Thymus (tissue), 11 donors: ENCODE measurements at regions not wholly inside any gene's neighbourhood (a gene's known extent, or its start where the extent isn't known, plus 50 kb on each side); places are given as distances from the start of the nearest gene placed in this dataset.

Source experiments
- DNase-seq, 9 donors: peaks; one replicate each; pipeline ENCODE4 v3.0.0-alpha.2; 2013; ENCODE audit warnings: low spot score in 9 of 9, low read depth in 6 of 9, missing footprints in 1 of 9
- H3K27ac ChIP-seq, 2 donors: one replicate each; pipeline ENCODE4 v1.5.1; 2013; ENCODE audit warnings: control low read depth in 1 of 2, low read depth in 1 of 2, low read length in 1 of 2, mild to moderate bottlenecking in 1 of 2, moderate library complexity in 1 of 2
- H3K27me3 ChIP-seq, 2 donors: one replicate each; pipeline ENCODE4 v1.5.1; 2013; ENCODE audit warnings: low read length in 1 of 2; ENCODE audit not compliant: control insufficient read depth in 2 of 2, insufficient read depth in 1 of 2
- H3K36me3 ChIP-seq, 2 donors: one replicate each; pipeline ENCODE4 v1.5.1; 2013; ENCODE audit warnings: low read length in 1 of 2, mild to moderate bottlenecking in 1 of 2, moderate library complexity in 1 of 2; ENCODE audit not compliant: control insufficient read depth in 2 of 2, insufficient read depth in 2 of 2
- H3K4me1 ChIP-seq, 2 donors: one replicate each; pipeline ENCODE4 v1.5.1; 2013; ENCODE audit warnings: low read length in 2 of 2; ENCODE audit not compliant: control insufficient read depth in 2 of 2, insufficient read depth in 2 of 2
- H3K4me3 ChIP-seq, 2 donors: one replicate each; pipeline ENCODE4 v1.5.1; 2013; ENCODE audit warnings: low read length in 2 of 2, control low read depth in 1 of 2, mild to moderate bottlenecking in 1 of 2
- H3K9me3 ChIP-seq, 2 donors: one replicate each; pipeline ENCODE4 v1.5.1; 2013; ENCODE audit warnings: low read length in 1 of 2, mild to moderate bottlenecking in 1 of 2; ENCODE audit not compliant: control insufficient read depth in 2 of 2, insufficient read depth in 1 of 2
- WGBS: extraction: QIAGEN DNeasy Blood & Tissue Kit; methylation state at CpG from one replicate; pipeline ENCODE4 v1.1.7; 2013; 5-methylcytosine and 5-hydroxymethylcytosine counted together
- donor health status: healthy.

- 84% methylated on average over 7 of the region's 7 CpGs for WGBS
- H3K36me3 ChIP-seq = no peaks in the 10 kb centered on the region
- H3K4me1 ChIP-seq = no peaks in the 10 kb centered on the region
- no peak overlapping the region for H3K27ac ChIP-seq
- no peak overlapping the region for H3K4me3 ChIP-seq
- DNase-seq = no peak
- H3K27me3 ChIP-seq = no peaks in the 10 kb centered on the region
- no peaks in the 10 kb centered on the region for H3K9me3 ChIP-seq
These were observed 198.6 kb downstream of the FOXA2 start for GRCh38 chr20:22385602-22386305.

GRCh38 chr20:22384978-22385377, 199.4 kb downstream of the FOXA2 start:
- WGBS = 97% methylated on average over 3 of the region's 3 CpGs
- no peaks in the 10 kb centered on the region for H3K36me3 ChIP-seq
- no peaks in the 10 kb centered on the region for H3K4me1 ChIP-seq
- no peaks in the 10 kb centered on the region for H3K27me3 ChIP-seq
- no peak overlapping the region for H3K4me3 ChIP-seq
- no peak overlapping the region for H3K27ac ChIP-seq
- no peak for DNase-seq
- H3K9me3 ChIP-seq = no peaks in the 10 kb centered on the region

GRCh38 chr20:22383156-22383555, 201.2 kb downstream of the FOXA2 start:
- Histone ChIP-seq H3K9me3 (no peaks in the 10 kb centered on the region), H3K27me3 (no peaks in the 10 kb centered on the region), H3K36me3 (no peaks in the 10 kb centered on the region), H3K27ac (no peak overlapping the region), H3K4me3 (no peak overlapping the region), H3K4me1 (no peaks in the 10 kb centered on the region)
- DNase-seq = no peak
- WGBS = 87% methylated on average over 4 of the region's 4 CpGs

GRCh38 chr20:22382742-22383141, 201.6 kb downstream of the FOXA2 start:
- no peaks in the 10 kb centered on the region for H3K27me3 ChIP-seq
- H3K4me1 ChIP-seq = no peaks in the 10 kb centered on the region
- H3K27ac ChIP-seq = no peak overlapping the region
- 57% methylated on average over 6 of the region's 6 CpGs for WGBS
- no peak for DNase-seq
- no peak overlapping the region for H3K4me3 ChIP-seq
- H3K36me3 ChIP-seq = no peaks in the 10 kb centered on the region
- no peaks in the 10 kb centered on the region for H3K9me3 ChIP-seq

- Histone ChIP-seq H3K27ac (no peak overlapping the region), H3K27me3 (no peaks in the 10 kb centered on the region), H3K4me3 (no peak overlapping the region), H3K9me3 (no peaks in the 10 kb centered on the region), H3K36me3 (no peaks in the 10 kb centered on the region), H3K4me1 (no peaks in the 10 kb centered on the region)
- 91% methylated on average over 4 of the region's 4 CpGs for WGBS
- no peak for DNase-seq
These were observed 202.5 kb downstream of the FOXA2 start for GRCh38 chr20:22381812-22382416.

GRCh38 chr20:22379472-22379871, 204.9 kb downstream of the FOXA2 start:
- H3K9me3 ChIP-seq = no peaks in the 10 kb centered on the region
- no peaks in the 10 kb centered on the region for H3K36me3 ChIP-seq
- H3K27me3 ChIP-seq = no peaks in the 10 kb centered on the region
- no peaks in the 10 kb centered on the region for H3K4me1 ChIP-seq
- no peak for DNase-seq
- H3K27ac ChIP-seq = no peak overlapping the region
- no peak overlapping the region for H3K4me3 ChIP-seq

GRCh38 chr20:22374678-22375590, 209.4 kb downstream of the FOXA2 start:
- Histone ChIP-seq H3K36me3 (no peaks in the 10 kb centered on the region), H3K4me3 (no peak overlapping the region), H3K9me3 (no peaks in the 10 kb centered on the region), H3K27ac (no peak overlapping the region), H3K4me1 (peaks cover 12 to 14% of the 10 kb centered on the region in 2 donors), H3K27me3 (no peaks in the 10 kb centered on the region)
- 93% methylated on average over 12 of the region's 12 CpGs for WGBS
- DNase-seq = no peak

- Histone ChIP-seq H3K4me3 (no peak overlapping the region), H3K27me3 (no peaks in the 10 kb centered on the region), H3K36me3 (no peaks in the 10 kb centered on the region), H3K4me1 (peaks cover 12 to 14% of the 10 kb centered on the region in 2 donors), H3K27ac (no peak overlapping the region), H3K9me3 (no peaks in the 10 kb centered on the region)
- WGBS = 82% methylated on average over 3 of the region's 3 CpGs
- DNase-seq = no peak
These were observed 210.3 kb downstream of the FOXA2 start for GRCh38 chr20:22374066-22374465.
